ENCODE measurements at regions not wholly inside any gene's neighbourhood (a gene's known extent, or its start where the extent isn't known, plus 50 kb on each side); places are given as distances from the start of the nearest gene placed in this dataset.

- TF ChIP-seq CTCF (IDR thresholded peaks at IDR 0.05) (no peak), POLR2A (IDR thresholded peaks at IDR 0.05) (no peak)
Observed at GRCh38 chr21:18007121-18007520, 188.0 kb upstream of the C21orf91 start.
